ENCODE measurements at regions not wholly inside any gene's neighbourhood (a gene's known extent, or its start where the extent isn't known, plus 50 kb on each side); places are given as distances from the start of the nearest gene placed in this dataset.
"Not testable (repeated sequence)": the region's sequence is repeated elsewhere in the genome, so short reads cannot be mapped to it uniquely, and the experiment has no call there.

DNA sequence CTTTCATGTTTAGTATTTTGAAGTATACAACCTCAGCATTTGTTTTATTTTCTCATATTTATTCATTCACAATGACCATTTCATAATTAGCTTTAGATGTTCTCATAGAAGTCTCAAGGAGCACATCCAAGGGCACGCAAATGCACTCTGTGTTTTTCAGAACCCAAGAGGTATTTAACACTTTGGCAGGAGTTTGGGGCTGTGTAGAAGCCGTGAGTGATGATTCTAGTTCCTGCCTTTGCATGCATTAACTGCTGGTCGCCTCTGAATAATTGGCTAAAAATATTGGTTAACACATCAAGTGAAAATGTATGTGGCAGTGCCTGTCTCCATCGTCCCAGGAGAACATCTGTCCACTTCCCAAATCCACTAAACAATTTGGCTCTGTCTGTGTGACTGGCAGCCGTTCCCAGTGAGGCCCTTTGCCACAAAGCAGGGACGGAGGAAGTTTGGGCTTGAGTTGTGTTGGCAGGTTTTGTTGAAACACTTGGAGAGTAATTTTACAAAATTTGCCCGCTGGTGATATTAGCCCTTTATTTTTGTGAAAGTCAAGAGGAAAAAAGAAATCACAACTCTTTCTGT is 730.7 kb upstream of the SLIT2 start:
- no peak for ATAC-seq
- intact Hi-C loops (cut with DNase I): no loop called here
- DNase-seq (ENCODE audit: missing footprints): no peak

DNA sequence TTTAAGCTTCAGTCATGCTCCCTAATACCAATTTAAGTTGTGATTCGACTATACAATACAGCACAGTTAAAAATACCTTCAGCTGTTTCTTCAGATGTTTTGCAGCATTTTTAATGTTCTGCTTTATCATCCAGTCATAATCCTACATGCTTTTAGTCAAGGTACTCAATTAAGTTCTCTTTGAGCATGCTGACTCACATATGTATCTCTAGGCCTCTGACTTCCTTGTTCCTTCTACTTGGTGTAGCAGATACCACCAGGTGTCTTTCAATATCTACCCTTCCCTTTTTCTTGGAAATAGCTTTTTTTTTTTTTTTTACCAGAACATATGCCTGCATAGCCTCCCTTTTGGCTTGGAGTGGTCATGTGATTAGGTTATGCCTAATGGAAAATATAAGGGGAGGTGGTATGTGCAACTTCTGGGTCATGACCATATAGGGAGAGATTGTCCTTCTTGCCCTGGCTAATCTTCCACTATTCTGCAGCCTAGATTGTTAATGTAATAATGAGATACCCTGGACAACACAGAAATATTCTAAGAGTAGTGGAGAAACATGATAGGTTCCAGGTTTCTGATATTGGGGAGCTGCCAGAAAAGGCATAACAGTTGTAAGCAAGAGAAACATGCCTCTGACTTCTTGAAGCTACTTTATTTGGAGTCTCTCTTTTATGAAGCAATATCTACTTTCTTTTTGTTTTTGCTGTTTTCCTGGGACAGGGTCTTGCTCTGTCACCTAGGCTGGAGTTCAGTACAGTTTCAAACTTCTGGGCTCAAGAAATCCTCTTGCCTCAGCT is 737.2 kb upstream of the SLIT2 start:
- ATAC-seq (no peak), DNase-seq (ENCODE audit: missing footprints) (no peak)
- intact Hi-C loops (cut with DNase I): no loop called here

DNA sequence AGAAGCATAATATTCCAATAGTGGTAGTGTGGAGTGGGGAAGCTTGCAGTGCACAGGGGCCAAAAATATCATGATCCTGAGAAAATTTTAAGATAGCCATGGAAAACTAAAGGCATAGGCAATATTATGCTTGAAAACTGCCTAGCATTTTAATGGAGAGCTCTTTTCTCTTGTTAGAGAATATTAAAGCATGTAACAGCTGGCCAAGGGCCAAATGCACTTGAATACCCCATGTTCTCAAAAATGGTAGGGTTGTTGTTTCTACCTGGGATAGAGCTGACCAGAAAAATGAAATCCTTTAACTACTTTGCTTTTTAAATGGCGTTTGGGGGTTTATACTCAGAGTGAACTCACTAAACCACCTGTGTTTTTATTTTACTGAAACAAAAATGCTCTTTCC is 739.6 kb upstream of the SLIT2 start:
- intact Hi-C loops (cut with DNase I): no loop called here
- ATAC-seq: no peak
- DNase-seq (ENCODE audit: missing footprints): no peak

DNA sequence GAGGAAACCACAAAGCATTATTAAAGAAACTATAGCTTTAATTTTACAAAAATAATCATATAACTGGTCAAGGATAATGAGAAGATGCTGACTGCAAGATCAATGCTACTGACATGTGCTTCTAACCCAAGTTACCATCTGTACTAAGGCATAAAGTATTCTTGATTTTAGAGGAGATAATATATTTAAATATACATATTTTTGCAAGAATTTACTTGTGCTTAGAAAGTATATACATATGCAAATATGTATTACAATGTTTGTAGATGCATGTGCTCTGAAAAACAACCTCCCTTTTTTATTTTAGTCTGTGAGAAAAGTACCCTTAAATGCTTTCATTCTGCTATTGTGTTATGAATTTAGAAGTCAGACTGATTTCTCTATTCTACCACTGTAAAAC is 740.7 kb upstream of the SLIT2 start:
- ATAC-seq (no peak), DNase-seq (ENCODE audit: missing footprints) (no peak)
- intact Hi-C loops (cut with DNase I): no loop called here

DNA sequence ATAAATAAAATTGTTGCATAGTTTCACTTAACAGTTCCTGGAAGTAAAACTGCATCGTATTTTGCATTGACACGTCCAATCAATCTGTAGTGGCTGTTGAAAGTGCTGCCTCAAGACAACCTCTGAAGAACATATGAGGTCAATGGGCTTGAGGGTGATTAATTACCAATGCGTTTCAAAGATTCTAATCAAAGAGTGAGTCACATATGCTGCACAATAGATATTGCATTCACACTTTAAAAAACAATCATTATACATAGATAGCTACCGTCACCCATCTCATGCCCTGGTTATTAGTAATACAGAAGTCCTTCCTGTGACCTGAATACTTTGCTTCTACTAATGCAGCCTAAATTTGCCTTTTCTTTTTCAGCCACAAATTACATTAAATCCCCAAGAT is 743.3 kb upstream of the SLIT2 start:
- ATAC-seq: no peak
- no peak for DNase-seq (ENCODE audit: missing footprints)
- intact Hi-C loops (cut with DNase I): no loop called here

DNA sequence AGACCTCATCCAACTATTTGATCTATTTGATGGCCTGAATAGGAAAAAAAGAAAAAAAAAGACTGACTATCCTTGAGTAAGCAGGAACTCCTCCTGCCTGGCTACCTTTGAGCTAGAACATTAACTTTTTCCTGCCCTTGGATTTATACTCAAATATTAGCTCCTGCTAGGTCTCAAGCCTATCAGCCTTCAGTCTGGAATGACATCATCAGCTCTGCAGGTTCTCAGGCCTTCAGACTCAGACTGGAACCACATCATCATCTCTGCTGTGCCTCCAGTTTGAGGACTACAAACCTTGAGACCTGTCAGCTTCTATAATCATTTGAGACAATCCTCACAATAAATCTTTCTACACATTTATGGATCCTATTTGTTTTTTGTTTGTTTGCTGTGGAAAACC is 754.0 kb upstream of the SLIT2 start:
- DNase-seq (ENCODE audit: missing footprints): no peak
- no peak for ATAC-seq
- intact Hi-C loops (cut with DNase I): no loop called here

DNA sequence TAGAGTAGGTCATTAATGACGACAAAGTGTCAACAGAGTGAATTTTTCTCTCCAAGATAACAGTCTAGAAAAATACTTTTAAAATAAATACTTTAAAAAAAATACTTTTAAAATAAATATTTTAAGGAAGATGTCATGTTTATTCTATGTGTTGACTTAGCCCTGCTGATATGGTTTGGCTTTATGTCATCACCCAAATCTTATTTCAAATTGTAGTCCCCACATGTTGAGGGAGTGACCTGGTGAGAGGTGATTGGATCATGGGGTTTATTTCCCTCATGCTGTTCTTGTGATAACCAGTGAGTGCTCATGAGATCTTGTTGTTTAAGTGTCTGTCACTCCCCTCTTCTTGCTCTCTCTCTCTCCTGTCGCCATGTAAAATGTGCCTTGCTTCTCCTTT is 754.9 kb upstream of the SLIT2 start:
- no peak for DNase-seq (ENCODE audit: missing footprints)
- intact Hi-C loops (cut with DNase I): no loop called here
- no peak for ATAC-seq

DNA sequence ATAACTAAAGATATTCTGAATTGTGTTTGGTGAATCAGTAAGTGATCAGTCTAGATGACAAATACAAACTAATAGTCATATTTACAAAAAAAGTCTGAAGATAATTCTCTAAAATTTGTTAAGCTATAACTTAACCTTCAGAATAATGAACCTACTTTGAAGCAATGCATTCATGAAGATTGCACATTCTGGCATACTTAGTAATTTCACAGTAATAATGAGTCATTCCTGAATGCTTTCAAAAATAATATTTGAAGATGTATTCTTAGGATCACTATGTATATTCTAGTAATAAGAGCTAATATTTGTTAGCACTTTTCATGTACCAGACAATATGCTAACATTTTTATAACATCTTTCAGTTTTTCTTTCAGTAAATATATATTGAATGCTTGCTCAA is 756.7 kb upstream of the SLIT2 start:
- intact Hi-C loops (cut with DNase I): no loop called here
- no peak for ATAC-seq
- DNase-seq (ENCODE audit: missing footprints): no peak

DNA sequence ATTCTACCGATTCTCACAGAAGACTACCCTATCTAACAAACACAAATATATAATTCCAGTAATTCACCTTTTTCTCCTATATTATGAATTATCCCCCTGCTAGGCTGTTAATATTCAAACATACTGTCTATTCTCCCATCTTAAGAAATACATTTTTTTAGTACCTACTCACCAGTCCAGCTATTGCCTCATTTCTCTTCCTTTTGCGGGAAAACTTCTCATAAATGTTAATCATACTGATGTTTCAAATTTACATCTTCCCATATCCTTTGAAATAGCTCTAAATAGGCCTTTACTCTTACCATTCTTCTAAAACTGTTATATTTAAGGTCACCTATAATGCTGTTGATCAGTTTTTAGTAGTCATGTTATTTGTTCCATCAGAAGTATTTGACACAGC is 759.1 kb upstream of the SLIT2 start:
- ATAC-seq (no peak), DNase-seq (ENCODE audit: missing footprints) (no peak)
- intact Hi-C loops (cut with DNase I): no loop called here

DNA sequence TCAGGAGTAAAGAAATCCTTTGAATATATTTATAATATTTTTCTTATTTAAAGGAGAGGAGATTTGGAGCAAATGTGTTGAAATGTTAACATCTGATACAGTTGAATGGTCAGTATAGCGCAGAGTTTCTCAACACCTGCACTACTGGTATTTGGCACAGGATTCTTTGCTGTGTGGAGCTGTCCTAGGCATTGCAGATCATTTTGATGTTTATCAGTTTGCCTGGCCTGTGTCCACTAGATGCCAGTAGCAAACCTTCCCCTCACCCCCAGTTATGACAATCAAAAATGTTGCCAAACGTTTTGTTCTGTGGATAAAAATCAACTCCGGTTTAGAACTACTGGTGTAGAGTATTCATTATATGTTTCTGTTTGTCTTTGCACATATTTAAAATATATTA is 765.3 kb upstream of the SLIT2 start:
- intact Hi-C loops (cut with DNase I): no loop called here
- no peak for DNase-seq (ENCODE audit: missing footprints)
- no peak for ATAC-seq

DNA sequence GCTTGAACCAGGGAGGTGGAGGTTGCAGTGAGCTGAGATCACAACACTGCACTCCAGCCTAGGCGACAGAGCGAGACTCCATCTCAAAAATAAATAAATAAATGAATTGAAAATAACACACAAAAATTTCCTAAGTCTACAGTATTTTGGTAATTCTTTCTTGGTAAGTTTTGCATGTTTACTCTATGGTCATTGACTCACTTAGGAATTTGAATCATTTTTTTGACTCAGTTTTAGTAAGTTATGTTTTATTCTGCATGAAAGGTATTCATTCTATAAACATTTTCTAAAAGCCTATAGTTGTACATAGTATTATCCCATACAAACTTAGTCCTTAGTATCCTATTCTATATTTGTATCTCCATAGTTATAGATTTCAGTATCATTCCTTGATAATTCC is 772.9 kb upstream of the SLIT2 start:
- no peak for DNase-seq (ENCODE audit: missing footprints)
- intact Hi-C loops (cut with DNase I): no loop called here
- no peak for ATAC-seq

DNA sequence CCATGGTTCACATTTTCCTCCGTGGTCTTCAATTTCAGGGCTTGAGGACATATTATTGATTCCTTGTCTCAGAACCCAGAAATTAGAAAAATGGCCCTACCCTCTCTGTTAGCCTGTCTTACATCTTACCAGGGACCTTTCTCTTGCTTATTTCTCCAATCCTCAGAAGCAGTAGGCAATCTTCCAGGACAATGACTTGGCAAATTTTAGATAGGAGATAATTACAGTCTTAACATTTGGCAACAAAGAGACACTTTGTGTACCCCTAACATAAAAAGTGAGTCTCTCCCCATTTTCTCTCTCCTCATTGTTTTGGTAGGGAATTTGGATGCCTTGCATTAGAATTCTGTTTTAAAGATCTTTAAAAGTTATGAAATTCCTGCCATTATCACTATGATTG is 778.1 kb upstream of the SLIT2 start:
- ATAC-seq: no peak
- no peak for DNase-seq (ENCODE audit: missing footprints)

DNA sequence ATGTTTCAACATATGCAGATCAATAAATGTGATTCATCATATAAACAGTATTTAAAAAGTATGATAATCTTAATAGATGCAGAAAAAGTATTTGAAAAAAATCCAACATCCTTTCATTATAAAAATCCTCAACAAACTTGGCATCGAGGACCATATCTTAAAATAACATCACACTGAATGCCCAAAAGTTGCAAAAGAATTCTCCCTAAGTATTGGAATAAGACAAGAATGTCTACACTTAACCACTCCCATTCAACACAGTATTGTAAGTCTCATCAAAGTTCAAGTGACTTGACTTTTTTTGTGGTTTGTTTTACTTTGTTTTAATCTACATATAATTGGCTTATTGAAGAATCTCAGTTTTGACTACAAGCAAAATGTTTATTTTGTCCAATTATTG is 779.0 kb upstream of the SLIT2 start:
- no peak for ATAC-seq
- intact Hi-C loops (cut with DNase I): no loop called here
- no peak for DNase-seq (ENCODE audit: missing footprints)

More for the DNA sequence above, 778.1 kb upstream of the SLIT2 start:
- intact Hi-C loops (cut with DNase I): no loop called here

DNA sequence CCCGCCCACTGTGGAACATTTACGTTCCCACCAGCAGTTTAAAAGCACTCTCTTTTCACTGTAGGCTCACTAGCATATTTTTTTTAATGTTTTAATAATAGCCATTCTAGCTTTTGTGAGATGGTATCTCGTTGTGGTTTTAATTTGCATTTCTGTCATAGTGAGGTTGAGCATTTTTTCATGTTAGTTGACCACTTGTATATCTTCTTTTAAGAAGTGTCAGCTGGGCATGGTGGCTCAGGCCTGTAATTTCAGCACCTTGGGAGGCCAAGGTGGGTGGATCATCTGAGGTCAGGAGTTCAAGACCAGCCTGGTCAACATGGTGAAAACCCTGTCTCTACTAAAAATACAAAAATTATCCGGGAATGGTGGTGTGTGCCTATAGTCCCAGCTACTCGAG is 781.7 kb upstream of the SLIT2 start:
- not testable (repeated sequence) for ATAC-seq

DNA sequence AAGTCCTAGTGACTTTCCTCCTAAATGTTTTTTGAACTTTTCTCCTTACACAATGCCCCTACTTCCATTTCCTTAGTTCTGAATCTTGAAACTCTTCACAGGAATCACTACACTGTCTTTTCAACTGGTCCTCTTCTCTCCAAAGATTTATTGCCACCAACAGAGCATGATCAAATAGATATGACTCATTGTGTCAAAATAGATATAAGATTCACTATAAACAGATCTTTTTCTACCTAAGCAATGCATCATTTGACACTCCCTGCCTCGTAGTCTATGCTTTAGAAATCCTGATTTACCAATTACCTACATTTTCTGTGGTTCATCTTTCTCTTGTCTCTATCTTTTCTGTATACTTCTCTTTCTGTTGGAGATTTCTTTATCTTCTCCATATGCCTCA is 789.6 kb upstream of the SLIT2 start:
- DNase-seq (ENCODE audit: missing footprints) (no peak), ATAC-seq (no peak)
- intact Hi-C loops (cut with DNase I): no loop called here

More for the DNA sequence above, 781.7 kb upstream of the SLIT2 start:
- DNase-seq (ENCODE audit: missing footprints); intact Hi-C loops (cut with DNase I): not testable (repeated sequence)

DNA sequence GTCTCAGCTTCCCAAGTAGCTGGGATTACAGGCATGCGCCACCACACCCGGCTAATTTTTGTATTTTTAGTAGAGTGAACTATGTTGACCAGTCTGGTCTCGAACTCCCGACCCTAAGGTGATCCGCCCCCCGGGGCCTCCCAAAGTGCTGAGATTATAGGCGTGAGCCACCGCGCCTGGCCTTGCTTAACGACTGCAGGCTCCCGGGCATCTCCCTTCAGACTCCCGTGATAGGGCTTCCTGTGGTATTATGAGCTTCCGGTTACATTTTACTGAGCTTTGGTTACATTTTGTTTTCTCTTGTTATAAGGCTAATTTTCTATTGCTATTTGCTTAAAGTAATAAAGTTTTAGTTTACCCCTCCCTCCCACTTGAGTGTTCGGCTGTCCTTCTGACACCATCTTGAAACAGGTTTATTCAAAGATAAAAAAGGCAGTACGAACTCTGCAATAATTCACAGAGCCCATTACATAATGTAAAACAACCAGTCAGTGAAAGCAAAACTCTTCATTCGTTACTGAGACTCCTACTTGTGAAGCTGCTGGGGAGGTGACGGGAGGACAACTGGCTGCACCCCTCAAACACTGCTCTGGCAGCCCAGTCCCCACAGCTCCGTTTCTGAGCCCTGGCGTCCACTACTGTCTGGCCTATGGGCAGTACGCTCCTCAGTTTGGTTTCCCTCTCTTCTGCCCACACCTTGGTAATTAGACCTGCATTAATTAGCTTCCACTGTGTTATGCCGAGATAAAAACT is 795.7 kb upstream of the SLIT2 start:
- intact Hi-C loops (cut with DNase I): no loop called here

DNA sequence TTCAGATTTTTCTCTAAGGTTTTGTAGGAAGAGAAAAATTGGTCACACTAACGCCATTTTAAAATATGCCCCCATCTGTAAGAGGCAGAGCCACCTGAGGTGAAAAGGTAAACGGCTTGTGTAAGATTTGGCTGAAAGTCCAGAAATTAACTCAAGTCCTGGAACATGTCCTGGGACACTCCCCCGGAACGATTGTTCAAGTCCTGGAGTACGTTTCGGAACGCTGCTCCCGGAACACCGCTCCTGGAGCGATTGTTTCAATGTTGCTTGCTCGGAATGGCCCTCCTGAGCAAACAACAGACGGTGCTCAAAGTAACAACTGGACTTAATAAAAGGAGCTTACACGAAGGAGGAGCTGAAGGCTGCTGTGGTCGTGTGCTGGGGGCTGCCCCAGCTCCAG is 796.5 kb upstream of the SLIT2 start:
- no peak for DNase-seq (ENCODE audit: missing footprints)
- intact Hi-C loops (cut with DNase I): no loop called here
- ATAC-seq: no peak

More for the DNA sequence above, 795.7 kb upstream of the SLIT2 start:
- ATAC-seq (no peak), DNase-seq (ENCODE audit: missing footprints) (no peak)

DNA sequence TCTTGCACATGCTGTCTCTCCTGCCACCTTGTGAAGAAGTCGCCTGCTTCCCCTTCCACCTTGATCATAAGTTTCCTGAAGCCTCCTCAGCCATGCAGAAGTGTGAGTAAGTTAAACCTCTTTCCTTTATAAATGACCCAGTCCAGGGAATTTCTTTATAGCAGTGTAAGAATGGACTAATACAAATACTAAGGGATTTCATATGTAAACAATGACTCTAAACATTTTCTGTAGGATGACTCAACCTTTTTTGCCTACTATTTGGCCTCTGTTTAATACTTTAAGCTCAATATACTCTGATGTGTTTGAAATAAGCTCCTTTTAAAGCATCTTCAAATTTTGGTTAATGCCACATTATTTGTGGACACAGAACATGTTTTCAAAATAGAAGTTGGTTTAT is 813.5 kb upstream of the SLIT2 start:
- no peak for DNase-seq (ENCODE audit: missing footprints)
- ATAC-seq: no peak
- intact Hi-C loops (cut with DNase I): no loop called here

DNA sequence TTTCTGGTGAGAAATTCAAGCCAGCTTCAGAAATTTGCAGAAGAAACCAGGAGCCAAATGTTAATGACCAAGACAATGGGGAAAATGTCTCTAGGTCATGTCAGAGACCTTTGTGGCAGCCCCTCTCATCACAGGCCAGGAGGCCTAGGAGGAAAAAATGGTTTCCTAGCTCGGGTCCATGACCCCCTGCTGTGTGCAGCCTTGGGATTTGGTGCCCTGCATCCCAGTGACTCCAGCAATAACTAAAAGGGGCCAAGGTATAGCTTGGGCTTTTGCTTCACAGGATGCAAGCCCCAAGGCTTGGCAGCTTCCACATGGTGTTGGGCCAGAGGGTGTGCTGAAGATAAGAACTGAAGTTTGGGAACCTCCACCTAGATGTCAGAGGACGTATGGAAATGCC is 814.7 kb upstream of the SLIT2 start:
- ATAC-seq: no peak
- intact Hi-C loops (cut with DNase I): no loop called here

DNA sequence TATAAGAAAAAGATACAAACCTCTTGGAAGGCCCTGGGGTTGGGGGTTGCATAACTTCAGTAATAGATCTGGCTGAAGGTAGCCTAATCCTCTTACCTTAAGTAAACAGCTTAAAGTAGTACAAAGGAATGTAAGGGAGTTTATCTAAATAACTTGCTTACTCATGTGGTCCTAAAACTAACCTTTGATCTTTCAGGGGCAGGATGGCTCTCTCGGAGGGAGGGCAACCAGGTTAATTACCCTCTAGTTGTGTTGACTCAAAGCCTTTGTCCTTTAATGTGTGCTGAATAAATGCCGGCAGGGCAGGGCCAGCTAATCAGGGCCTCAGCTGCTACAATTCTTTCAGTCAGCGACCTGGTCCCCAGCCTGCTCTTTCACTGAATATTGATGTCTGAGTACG is 822.0 kb upstream of the SLIT2 start:
- DNase-seq (ENCODE audit: missing footprints) (no peak), ATAC-seq (no peak)
- intact Hi-C loops (cut with DNase I): no loop called here

More for the DNA sequence above, 814.7 kb upstream of the SLIT2 start:
- no peak for DNase-seq (ENCODE audit: missing footprints)
